T-helper 2 cell (primary cell): ENCODE measurements at regions not wholly inside any gene's neighbourhood (a gene's known extent, or its start where the extent isn't known, plus 50 kb on each side); places are given as distances from the start of the nearest gene placed in this dataset.

ENCODE experiments used
- DNase-seq, 5 experiments: peaks; one replicate each; pipeline versions ENCODE4 v3.0.0 to v3.0.0-alpha.2; 2012 to 2022

DNA sequence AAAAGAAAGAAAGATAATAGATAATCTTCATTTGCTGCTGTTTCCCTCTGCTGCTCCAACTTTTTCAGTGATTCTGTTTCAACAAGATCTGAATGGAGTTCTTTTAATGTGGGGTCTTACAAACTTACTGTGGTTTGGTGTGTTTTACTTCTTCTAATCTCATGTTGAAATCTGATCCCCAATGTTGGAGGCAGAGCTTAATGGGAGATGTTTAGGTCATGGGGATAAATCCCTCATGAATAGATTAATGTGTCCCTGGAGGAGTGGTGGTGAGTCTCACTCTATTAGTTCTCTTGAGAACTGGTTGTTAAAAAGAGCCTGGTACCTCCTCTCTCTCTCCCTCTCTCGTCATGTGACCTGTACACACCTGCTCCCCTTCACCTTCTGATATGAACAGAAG, 442.4 kb downstream of the EPHA4 start:
- DNase-seq, result no peak

- DNase-seq, result no peak
Observed at GRCh38 chr2:221130431-221130830, 441.7 kb downstream of the EPHA4 start.

DNA sequence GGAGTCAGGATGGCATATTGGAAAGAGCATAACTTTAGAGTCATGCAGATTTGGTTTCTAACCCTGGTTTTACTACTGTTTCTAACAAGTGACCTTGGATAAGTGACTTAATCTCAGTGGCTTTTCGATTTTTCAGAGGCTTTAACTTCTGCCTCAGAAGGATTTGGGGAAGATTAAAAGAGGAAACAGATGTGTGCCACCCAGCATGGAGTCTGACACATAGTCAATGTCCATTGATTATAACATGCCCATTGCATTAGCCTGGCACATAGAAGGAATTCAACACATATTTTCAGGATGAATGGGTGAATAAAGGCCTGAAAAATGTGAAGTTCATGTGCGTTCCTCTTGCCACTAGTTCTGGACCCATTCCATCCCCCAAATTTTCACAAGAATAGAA, 438.2 kb downstream of the EPHA4 start:
- DNase-seq, result no peak

GRCh38 chr2:221134718-221135117, 437.4 kb downstream of the EPHA4 start:
- DNase-seq, result no peak

- DNase-seq, result no peak
Observed at GRCh38 chr2:221135699-221136098, 436.4 kb downstream of the EPHA4 start.

- DNase-seq, result no peak
Observed at GRCh38 chr2:221137385-221137784, 434.7 kb downstream of the EPHA4 start.

DNA sequence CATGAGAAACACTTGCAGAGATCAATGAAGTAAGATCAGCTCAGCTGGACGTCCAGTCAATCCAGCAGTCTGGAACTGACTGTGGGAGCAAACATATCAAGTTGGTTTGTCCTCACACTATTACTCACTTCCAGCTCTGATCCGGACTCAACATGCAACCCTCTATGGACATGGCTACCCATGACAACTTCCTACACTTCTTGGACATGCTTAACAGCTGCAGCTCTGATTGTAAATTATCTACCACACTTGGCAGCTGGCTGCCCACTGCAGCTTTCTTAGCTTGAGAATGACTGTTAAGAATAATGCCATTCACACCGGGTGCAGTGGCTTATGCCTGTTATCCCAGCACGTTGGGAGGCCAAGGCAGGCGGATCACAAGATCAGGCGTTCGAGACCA, 429.8 kb downstream of the EPHA4 start:
- DNase-seq, result no peak

DNA sequence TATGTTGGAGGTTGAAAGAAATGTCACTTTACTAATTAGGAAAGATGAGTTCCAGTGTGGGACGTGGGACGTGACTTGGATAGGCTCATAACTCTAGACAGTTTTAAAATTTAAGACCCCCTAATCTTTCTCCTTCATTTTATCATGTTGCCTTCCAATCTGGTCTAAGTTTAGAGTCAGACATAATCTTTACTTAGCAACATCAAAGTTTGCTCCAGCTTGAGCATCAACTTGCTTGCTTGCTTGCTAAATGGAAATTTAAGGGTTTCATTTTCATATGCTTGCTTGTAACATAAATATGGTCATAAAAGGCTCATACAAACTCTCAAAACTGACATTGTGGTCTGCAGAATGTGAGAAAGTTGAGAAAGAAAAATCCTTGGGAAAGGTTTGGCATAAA, 428.9 kb downstream of the EPHA4 start:
- DNase-seq, result no peak

DNA sequence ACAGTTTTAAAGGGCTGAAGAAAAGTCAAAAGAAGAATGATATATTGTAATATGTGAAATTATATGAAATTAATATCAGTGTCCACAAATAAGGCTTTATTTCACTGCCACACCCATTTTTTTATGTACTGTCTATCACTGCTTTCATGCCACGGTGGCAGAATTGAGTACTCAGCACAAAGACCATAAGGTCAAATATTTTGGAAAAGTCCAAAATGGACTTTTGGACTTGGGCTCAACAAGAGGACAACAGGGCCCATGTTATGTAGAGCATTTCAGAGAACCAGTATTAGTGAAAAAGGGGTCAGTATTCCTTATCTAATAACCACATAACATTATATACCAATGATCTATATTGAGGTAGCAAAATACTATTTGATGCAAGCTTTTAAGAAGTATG, 427.2 kb downstream of the EPHA4 start:
- DNase-seq, result no peak

DNA sequence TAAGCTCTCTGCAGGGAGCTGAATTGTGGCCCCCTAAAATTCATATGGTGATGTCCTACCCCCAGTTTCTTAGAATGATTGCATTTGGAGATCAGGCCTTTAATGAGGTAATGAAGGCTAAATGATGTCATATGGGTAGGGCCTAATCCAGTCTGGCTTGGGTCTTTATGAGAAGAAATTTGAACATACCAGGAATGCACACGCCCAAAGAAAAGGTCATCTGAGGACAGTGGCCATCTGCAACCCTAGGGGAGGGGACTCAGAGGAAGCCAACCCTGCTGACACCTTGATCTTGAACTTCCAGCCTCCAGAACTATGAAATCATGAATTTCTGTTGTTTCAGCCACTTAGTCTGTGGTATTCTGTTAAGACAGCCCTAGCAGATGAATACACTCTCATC, 426.7 kb downstream of the EPHA4 start:
- no peak for DNase-seq

- DNase-seq, result no peak
Observed at GRCh38 chr2:221153226-221153625, 418.9 kb downstream of the EPHA4 start.

GRCh38 chr2:221154176-221154575, 417.9 kb downstream of the EPHA4 start:
- DNase-seq, result no peak

- no peak for DNase-seq
Observed at GRCh38 chr2:221156062-221156734, 415.9 kb downstream of the EPHA4 start.

DNA sequence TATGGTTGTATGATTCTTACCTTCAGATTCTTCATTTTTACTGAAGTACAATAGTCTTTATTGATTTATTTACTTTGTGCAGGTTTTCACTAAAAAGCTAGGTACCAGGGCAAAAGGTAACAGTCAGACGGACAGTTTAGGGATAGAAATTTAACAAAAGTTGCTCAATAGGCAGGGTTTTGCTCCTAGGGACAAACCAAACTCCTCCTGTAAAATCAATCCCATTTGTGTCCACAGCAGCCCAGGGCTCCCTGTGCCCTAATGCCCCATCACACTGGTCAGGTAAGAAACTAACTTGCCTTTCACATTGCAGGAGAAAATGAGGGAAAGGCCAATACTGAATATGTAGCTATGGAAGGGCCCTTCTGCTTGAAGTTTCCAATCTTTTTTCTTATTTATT, 410.9 kb downstream of the EPHA4 start:
- no peak for DNase-seq

GRCh38 chr2:221166292-221166691, 405.8 kb downstream of the EPHA4 start:
- DNase-seq, result no peak

DNA sequence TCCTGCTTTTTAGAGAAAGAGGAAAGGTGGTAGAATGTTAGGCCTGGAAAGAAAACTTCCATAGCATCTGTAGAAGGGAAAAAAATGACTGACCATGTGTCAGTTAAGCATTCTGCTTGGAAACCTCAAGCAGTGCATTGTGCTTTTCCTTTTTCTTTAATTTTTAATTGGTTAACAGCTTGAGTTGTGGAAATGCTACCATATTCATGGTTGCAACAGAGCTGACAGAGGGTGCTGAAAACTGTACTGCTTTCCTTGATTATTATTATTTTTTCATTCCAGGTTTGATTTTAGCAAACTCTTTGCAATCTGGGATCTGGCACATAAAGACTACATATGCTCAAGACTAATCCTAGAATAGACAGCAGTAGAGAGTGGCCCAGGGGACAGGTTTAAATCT, 404.5 kb downstream of the EPHA4 start:
- DNase-seq, result no peak

DNA sequence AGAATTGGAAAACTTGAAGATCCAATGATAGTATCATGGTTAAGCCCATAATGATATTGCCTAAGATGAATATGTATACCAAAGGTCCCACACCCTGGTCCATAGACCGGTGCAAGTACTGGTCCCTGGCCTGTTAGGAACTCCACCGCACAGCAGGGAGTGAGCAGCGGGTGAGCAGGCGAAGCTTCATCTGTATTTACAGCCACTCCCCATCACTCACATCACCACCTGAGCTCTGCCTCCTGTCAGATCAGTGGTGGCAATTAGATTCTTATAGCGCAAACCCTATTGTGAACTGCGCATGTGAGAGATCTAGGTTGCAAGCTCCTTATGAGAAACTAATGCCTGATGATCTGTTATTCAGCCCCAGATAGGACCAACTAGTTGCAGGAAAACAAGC, 402.4 kb downstream of the EPHA4 start:
- DNase-seq, result no peak

- no peak for DNase-seq
Observed at GRCh38 chr2:221170548-221170947, 401.6 kb downstream of the EPHA4 start.

GRCh38 chr2:221176667-221177066, 395.4 kb downstream of the EPHA4 start:
- DNase-seq, result no peak

DNA sequence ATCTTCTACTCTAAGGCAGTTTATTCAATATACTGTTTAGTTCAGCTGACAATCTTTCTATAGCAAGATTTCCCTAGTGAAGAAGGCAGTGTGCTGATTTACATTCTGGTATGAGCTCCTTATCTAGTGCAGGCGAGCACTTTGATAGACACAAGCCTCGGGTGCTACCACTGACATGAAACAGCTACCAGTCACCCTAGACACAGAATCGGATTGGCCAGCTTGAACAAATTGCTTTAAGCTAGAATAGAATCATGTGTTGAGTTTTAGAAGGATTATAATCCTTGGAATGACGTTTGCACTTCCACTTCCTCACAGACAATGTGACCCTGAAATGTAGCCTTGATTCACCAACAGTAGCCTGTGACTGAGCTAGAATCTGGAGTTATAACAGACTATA, 394.0 kb downstream of the EPHA4 start:
- no peak for DNase-seq

- DNase-seq, result no peak
Observed at GRCh38 chr2:221186873-221187272, 385.2 kb downstream of the EPHA4 start.

- no peak for DNase-seq
Observed at GRCh38 chr2:221189431-221190067, 382.6 kb downstream of the EPHA4 start.

DNA sequence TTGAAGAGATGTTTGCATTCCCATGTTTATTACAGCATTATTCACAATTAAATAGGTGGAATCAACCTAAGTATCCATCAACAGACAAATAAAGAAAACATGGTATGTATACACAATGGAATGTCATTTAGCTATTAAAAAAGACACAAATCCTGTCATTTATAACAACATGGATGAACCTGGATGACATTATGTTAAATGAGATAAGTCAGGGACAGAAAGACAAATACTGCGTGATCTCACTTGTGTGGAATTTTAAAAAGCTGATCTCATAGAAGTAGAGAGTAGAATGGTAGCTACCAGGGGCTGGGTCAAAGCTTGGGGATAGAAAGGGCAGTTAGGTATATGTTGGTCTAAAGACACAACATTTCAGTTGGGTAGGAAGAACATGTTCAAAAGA, 376.3 kb downstream of the EPHA4 start:
- DNase-seq, result no peak

- DNase-seq, result no peak
Observed at GRCh38 chr2:221197225-221197856, 374.8 kb downstream of the EPHA4 start.
